HCT116 (cell line): ENCODE measurements at regions not wholly inside any gene's neighbourhood (a gene's known extent, or its start where the extent isn't known, plus 50 kb on each side); places are given as distances from the start of the nearest gene placed in this dataset.

Experiments
- ATAC-seq: fragments of 200-7000 bp; cut with Tn5 transposase; 2 replicates; pipeline ENCODE4 v1.9.1; 2020; ENCODE audit warnings: mild to moderate bottlenecking, moderate library complexity
- BruUV-seq: library from RNA; stranded (reverse); fragments of 400-500 nt; replicated peaks from 2 replicates; lab custom pipeline; 2021; lab: Mats Ljungman, UMichigan
- CTCF ChIA-PET: fragments of 300-600 bp; sonication (Branson Sonifier 250); formaldehyde crosslinking; loops from one replicate; lab custom pipeline; 2021; ENCODE audit warnings: antibody characterized with exemption; lab: Charles Lee
- POLR2A ChIA-PET: fragments of 300-600, 350-600 bp; sonication (Branson Sonifier 250); formaldehyde crosslinking; loops from one replicate; lab custom pipeline; 2021; ENCODE audit warnings: antibody characterized with exemption; lab: Charles Lee
- RAD21 ChIA-PET, 2 experiments: fragments of 300-600 bp; sonication (Branson Sonifier 250); formaldehyde crosslinking; loops; one replicate each; lab custom pipeline; 2023; ENCODE audit warnings: low total read pairs in 2 of 2; ENCODE audit not compliant: uncharacterized antibody in 2 of 2, unreplicated experiment in 2 of 2, low non-redundant PET in 1 of 2; lab: Charles Lee
- DNase-seq: peaks from one replicate; pipeline ENCODE4 v3.0.0-alpha.2; 2010; ENCODE audit warnings: low read depth, low spot score
- H2AFZ ChIP-seq: fragments of 200-600 bp; shearing (Covaris generic), sonication (generic); 2 replicates; pipeline ENCODE4 v1.6.1; 2017; ENCODE audit warnings: low read depth, mixed run types, mixed read lengths, antibody characterized with exemption, low read length; ENCODE audit not compliant: poor library complexity, severe bottlenecking
- H3K27ac ChIP-seq: 2 replicates; pipeline ENCODE4 v1.5.1; 2012; ENCODE audit warnings: low read depth, low read length
- H3K27me3 ChIP-seq: fragments of 200-600 bp; sonication (generic); 2 replicates; pipeline ENCODE4 v1.6.1; 2016; ENCODE audit warnings: mixed run types, low read length, mixed read lengths; ENCODE audit not compliant: insufficient read depth
- H3K36me3 ChIP-seq, 2 experiments: fragments of 200-500 bp in 1 of 2; fragments of 200-600 bp in 1 of 2; sonication (Bioruptor generic) in 1 of 2; sonication (generic) in 1 of 2; 2 replicates each; pipeline versions ENCODE4 v1.5.1 to v1.6.1; 2014 to 2016; ENCODE audit warnings: low read length in 2 of 2, inconsistent platforms in 1 of 2, mixed read lengths in 1 of 2, mixed run types in 1 of 2; ENCODE audit not compliant: insufficient read depth in 2 of 2, control insufficient read depth in 1 of 2
- H3K4me1 ChIP-seq, 2 experiments: fragments of 200-600 bp in 1 of 2; sonication (generic) in 1 of 2; 2 replicates each; pipeline versions ENCODE4 v1.5.1 to v1.6.1; 2012 to 2017; ENCODE audit warnings: low read length in 2 of 2, inconsistent platforms in 1 of 2, mild to moderate bottlenecking in 1 of 2, mixed read lengths in 1 of 2, mixed run types in 1 of 2, moderate library complexity in 1 of 2; ENCODE audit not compliant: insufficient read depth in 2 of 2, control insufficient read depth in 1 of 2
- H3K4me2 ChIP-seq: fragments of 200-600 bp; sonication (generic); 2 replicates; pipeline ENCODE4 v1.6.1; 2017; ENCODE audit warnings: mixed run types, low read length, mixed read lengths
- H3K4me3 ChIP-seq, 2 experiments: fragments of 200-600 bp in 1 of 2; sonication (generic) in 1 of 2; replicated peaks in 1 of 2; 2 replicates each; pipeline ENCODE4 v1.5.1; 2011 to 2016; ENCODE audit warnings: low read length in 2 of 2, control low read depth in 1 of 2, low read depth in 1 of 2, mild to moderate bottlenecking in 1 of 2, mixed read lengths in 1 of 2, mixed run types in 1 of 2
- H3K79me2 ChIP-seq: fragments of 200-600 bp; sonication (generic); 2 replicates; pipeline ENCODE4 v1.6.1; 2017; ENCODE audit warnings: mild to moderate bottlenecking, mixed run types, low read length, moderate library complexity, mixed read lengths; ENCODE audit not compliant: insufficient read depth
- H3K9ac ChIP-seq: fragments of 200-600 bp; sonication (generic); 2 replicates; pipeline ENCODE4 v1.6.1; 2016; ENCODE audit warnings: low read length, mixed read lengths
- H3K9me2 ChIP-seq: fragments of 200-600 bp; sonication (generic), shearing (Covaris generic); 2 replicates; pipeline ENCODE4 v1.6.1; 2017; ENCODE audit warnings: mixed run types, mild to moderate bottlenecking, moderate library complexity; ENCODE audit not compliant: insufficient read depth
- H3K9me3 ChIP-seq, 2 experiments: fragments of 200-500 bp in 1 of 2; fragments of 200-600 bp in 1 of 2; sonication (Bioruptor generic) in 1 of 2; sonication (generic) in 1 of 2; 2 replicates each; pipeline ENCODE4 v1.6.1; 2014 to 2017; ENCODE audit warnings: low read length in 2 of 2, mixed read lengths in 2 of 2, inconsistent platforms in 1 of 2, low read depth in 1 of 2, mild to moderate bottlenecking in 1 of 2, mixed run types in 1 of 2, moderate library complexity in 1 of 2; ENCODE audit not compliant: control insufficient read depth in 1 of 2, insufficient read depth in 1 of 2
- H4K20me1 ChIP-seq: fragments of 200-600 bp; sonication (generic), shearing (Covaris generic); 2 replicates; pipeline ENCODE4 v1.6.1; 2017; ENCODE audit warnings: mixed run types, mild to moderate bottlenecking, moderate library complexity; ENCODE audit not compliant: insufficient read depth
- CBX3 ChIP-seq: IDR thresholded peaks from 2 replicates; pipeline ENCODE4 v1.6.1; 2012; ENCODE audit warnings: low read depth
- ELF1 ChIP-seq: IDR thresholded peaks from 2 replicates; pipeline ENCODE4 v1.6.1; 2012; ENCODE audit warnings: low read depth, borderline replicate concordance
- EZH2 ChIP-seq: fragments of 200-600 bp; sonication (generic); IDR thresholded peaks from 2 replicates; pipeline ENCODE4 v1.6.1; 2017; ENCODE audit warnings: antibody characterized with exemption, mixed run types
- EZH2phosphoT487 ChIP-seq: fragments of 200-600 bp; IDR thresholded peaks from 2 replicates; pipeline ENCODE4 v1.6.1; 2018; ENCODE audit warnings: antibody characterized with exemption, borderline replicate concordance
- FOSL1 ChIP-seq: IDR thresholded peaks from 2 replicates; pipeline ENCODE4 v1.6.1; 2012; ENCODE audit warnings: low read depth
- JUND ChIP-seq: IDR thresholded peaks from 2 replicates; pipeline ENCODE4 v1.6.1; 2012
- POLR2A ChIP-seq: IDR thresholded peaks from 2 replicates; pipeline ENCODE4 v1.7.0; 2011; ENCODE audit warnings: borderline replicate concordance; ENCODE audit not compliant: insufficient read depth, insufficient read length; ENCODE audit errors: extremely low read depth
- RAD21 ChIP-seq: IDR thresholded peaks from 2 replicates; pipeline ENCODE4 v1.6.1; 2012; ENCODE audit warnings: low read depth, mild to moderate bottlenecking
- SRF ChIP-seq: IDR thresholded peaks from 2 replicates; pipeline ENCODE4 v1.6.1; 2012; ENCODE audit warnings: low read depth
- YY1 ChIP-seq: IDR thresholded peaks from 2 replicates; pipeline ENCODE4 v1.6.1; 2011; ENCODE audit warnings: low read length, low read depth, moderate library complexity, mild to moderate bottlenecking; ENCODE audit not compliant: insufficient replicate concordance; ENCODE audit errors: extremely low read depth
- ZFX ChIP-seq: fragments of 450-650 bp; IDR thresholded peaks from 2 replicates; pipeline ENCODE4 v1.6.1; 2017
- ZNF274 ChIP-seq: fragments of 200-500 bp; sonication (Bioruptor generic); IDR thresholded peaks from 2 replicates; pipeline ENCODE4 v1.6.1; 2014; ENCODE audit warnings: mild to moderate bottlenecking, low read depth, low read length, inconsistent platforms
- intact Hi-C: fragments of 100-400 bp; cut with micrococcal nuclease; formaldehyde crosslinking; loops from 2 replicates; pipeline ENCODE4 v1.10.0; 2022
- TF ChIP-seq, protein P1 (sequence below): IDR thresholded peaks from 2 replicates; pipeline ENCODE4 v1.6.1; 2012; ENCODE audit warnings: low read depth
- TF ChIP-seq, protein P2 (sequence below), 3 experiments: fragments of 200-600 bp in 1 of 3; sonication (generic) in 1 of 3; IDR thresholded peaks in 2 of 3; conservative IDR thresholded peaks in 1 of 3; 2 replicates each; pipeline ENCODE4 v1.5.1; 2012 to 2017; ENCODE audit warnings: low read depth in 2 of 3, low read length in 2 of 3, antibody characterized with exemption in 1 of 3, borderline replicate concordance in 1 of 3, control low read depth in 1 of 3, mild to moderate bottlenecking in 1 of 3, mixed read lengths in 1 of 3, mixed run types in 1 of 3, moderate library complexity in 1 of 3; ENCODE audit not compliant: insufficient read depth in 1 of 3
- TF ChIP-seq, protein P3 (sequence below): IDR thresholded peaks from 2 replicates; pipeline ENCODE4 v1.6.1; 2011; ENCODE audit warnings: mild to moderate bottlenecking, low read length, moderate library complexity; ENCODE audit not compliant: insufficient replicate concordance; ENCODE audit errors: extremely low read depth

DNA sequence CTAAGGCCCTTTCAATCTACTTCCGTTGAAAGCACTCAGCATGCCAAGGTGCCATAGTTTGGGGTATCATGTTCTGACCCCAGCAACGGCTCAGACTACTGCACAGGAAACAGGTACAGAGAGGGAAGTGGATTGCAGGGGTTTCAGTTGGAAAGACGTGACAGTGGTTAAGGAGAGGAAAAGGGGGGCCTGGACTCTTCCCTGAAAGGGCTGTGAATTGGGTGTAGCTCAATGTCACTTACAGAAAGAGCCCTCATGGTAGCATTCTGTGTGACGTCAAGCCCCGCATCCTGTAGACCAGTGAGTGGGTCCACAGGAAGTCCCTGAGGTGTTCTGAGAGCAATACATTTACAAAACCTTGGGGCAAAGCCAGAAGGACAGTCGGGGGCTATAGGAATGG lies 121.5 kb upstream of the GYPC start:
- no peak overlapping the region for H3K4me3 ChIP-seq
- no peak for ATAC-seq
- no peaks in the 10 kb centered on the region for H3K27me3 ChIP-seq
- RAD21 ChIA-PET = no interaction called here
- no peaks in the 10 kb centered on the region; a peak in 1 of 4 replicates for H3K9me3 ChIP-seq
- H3K9me2 ChIP-seq = no peaks in the 10 kb centered on the region
- POLR2A ChIA-PET = no interaction called here
- H4K20me1 ChIP-seq = no peaks in the 10 kb centered on the region
- BruUV-seq = no TSS peak
- no peak overlapping the region for H3K4me2 ChIP-seq
- CTCF ChIA-PET = no interaction called here
- no peak for DNase-seq
- H2AFZ ChIP-seq = no peak overlapping the region
- H3K4me1 ChIP-seq = no peaks in the 10 kb centered on the region
- no peak overlapping the region for H3K9ac ChIP-seq
- intact Hi-C loops = no loop called here
- no peaks in the 10 kb centered on the region for H3K79me2 ChIP-seq
- H3K36me3 ChIP-seq = no peaks in the 10 kb centered on the region
- no peak for TF ChIP-seq SRF
- TF ChIP-seq, protein P1, sequence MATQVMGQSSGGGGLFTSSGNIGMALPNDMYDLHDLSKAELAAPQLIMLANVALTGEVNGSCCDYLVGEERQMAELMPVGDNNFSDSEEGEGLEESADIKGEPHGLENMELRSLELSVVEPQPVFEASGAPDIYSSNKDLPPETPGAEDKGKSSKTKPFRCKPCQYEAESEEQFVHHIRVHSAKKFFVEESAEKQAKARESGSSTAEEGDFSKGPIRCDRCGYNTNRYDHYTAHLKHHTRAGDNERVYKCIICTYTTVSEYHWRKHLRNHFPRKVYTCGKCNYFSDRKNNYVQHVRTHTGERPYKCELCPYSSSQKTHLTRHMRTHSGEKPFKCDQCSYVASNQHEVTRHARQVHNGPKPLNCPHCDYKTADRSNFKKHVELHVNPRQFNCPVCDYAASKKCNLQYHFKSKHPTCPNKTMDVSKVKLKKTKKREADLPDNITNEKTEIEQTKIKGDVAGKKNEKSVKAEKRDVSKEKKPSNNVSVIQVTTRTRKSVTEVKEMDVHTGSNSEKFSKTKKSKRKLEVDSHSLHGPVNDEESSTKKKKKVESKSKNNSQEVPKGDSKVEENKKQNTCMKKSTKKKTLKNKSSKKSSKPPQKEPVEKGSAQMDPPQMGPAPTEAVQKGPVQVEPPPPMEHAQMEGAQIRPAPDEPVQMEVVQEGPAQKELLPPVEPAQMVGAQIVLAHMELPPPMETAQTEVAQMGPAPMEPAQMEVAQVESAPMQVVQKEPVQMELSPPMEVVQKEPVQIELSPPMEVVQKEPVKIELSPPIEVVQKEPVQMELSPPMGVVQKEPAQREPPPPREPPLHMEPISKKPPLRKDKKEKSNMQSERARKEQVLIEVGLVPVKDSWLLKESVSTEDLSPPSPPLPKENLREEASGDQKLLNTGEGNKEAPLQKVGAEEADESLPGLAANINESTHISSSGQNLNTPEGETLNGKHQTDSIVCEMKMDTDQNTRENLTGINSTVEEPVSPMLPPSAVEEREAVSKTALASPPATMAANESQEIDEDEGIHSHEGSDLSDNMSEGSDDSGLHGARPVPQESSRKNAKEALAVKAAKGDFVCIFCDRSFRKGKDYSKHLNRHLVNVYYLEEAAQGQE = no peak
- TF ChIP-seq, protein P2, sequence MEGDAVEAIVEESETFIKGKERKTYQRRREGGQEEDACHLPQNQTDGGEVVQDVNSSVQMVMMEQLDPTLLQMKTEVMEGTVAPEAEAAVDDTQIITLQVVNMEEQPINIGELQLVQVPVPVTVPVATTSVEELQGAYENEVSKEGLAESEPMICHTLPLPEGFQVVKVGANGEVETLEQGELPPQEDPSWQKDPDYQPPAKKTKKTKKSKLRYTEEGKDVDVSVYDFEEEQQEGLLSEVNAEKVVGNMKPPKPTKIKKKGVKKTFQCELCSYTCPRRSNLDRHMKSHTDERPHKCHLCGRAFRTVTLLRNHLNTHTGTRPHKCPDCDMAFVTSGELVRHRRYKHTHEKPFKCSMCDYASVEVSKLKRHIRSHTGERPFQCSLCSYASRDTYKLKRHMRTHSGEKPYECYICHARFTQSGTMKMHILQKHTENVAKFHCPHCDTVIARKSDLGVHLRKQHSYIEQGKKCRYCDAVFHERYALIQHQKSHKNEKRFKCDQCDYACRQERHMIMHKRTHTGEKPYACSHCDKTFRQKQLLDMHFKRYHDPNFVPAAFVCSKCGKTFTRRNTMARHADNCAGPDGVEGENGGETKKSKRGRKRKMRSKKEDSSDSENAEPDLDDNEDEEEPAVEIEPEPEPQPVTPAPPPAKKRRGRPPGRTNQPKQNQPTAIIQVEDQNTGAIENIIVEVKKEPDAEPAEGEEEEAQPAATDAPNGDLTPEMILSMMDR (IDR thresholded peaks at IDR 0.05 in 2 of 3, conservative IDR thresholded peaks at IDR 0.05 in 1 of 3; ENCODE audit: borderline replicate concordance in 1 of 3, insufficient read depth in 1 of 3, low read depth in 2 of 3, low read length in 2 of 3) = no peak
- TF ChIP-seq JUND = no peak
- no peak for TF ChIP-seq ELF1
- TF ChIP-seq RAD21 = no peak
- TF ChIP-seq EZH2 = no peak
- no peak for TF ChIP-seq FOSL1
- TF ChIP-seq ZNF274 = no peak
- TF ChIP-seq EZH2phosphoT487 = no peak
- TF ChIP-seq ZFX = no peak
- no peak for TF ChIP-seq POLR2A
- TF ChIP-seq CBX3 = no peak
- TF ChIP-seq, protein P3, sequence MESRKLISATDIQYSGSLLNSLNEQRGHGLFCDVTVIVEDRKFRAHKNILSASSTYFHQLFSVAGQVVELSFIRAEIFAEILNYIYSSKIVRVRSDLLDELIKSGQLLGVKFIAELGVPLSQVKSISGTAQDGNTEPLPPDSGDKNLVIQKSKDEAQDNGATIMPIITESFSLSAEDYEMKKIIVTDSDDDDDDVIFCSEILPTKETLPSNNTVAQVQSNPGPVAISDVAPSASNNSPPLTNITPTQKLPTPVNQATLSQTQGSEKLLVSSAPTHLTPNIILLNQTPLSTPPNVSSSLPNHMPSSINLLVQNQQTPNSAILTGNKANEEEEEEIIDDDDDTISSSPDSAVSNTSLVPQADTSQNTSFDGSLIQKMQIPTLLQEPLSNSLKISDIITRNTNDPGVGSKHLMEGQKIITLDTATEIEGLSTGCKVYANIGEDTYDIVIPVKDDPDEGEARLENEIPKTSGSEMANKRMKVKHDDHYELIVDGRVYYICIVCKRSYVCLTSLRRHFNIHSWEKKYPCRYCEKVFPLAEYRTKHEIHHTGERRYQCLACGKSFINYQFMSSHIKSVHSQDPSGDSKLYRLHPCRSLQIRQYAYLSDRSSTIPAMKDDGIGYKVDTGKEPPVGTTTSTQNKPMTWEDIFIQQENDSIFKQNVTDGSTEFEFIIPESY = no peak
- TF ChIP-seq YY1 = no peak
- H3K27ac ChIP-seq = no peak overlapping the region
